HEK293T (cell line): ENCODE measurements at regions not wholly inside any gene's neighbourhood (a gene's known extent, or its start where the extent isn't known, plus 50 kb on each side); places are given as distances from the start of the nearest gene placed in this dataset.

Source experiments
- ARNT ChIP-seq: fragments of 450-650 bp; IDR thresholded peaks from 2 replicates; pipeline ENCODE4 v1.6.1; 2017; ENCODE audit warnings: mild to moderate bottlenecking
- BHLHE40 ChIP-seq: fragments of 450-650 bp; IDR thresholded peaks from 2 replicates; pipeline ENCODE4 v1.6.1; 2016; ENCODE audit warnings: mild to moderate bottlenecking, moderate library complexity, borderline replicate concordance
- CTBP1 ChIP-seq: fragments of 450-650 bp; IDR thresholded peaks from 2 replicates; pipeline ENCODE4 v1.6.1; 2016; ENCODE audit warnings: borderline replicate concordance
- ELF4 ChIP-seq: fragments of 450-650 bp; IDR thresholded peaks from 2 replicates; pipeline ENCODE4 v1.6.1; 2017; ENCODE audit warnings: antibody characterized with exemption
- FOXA1 ChIP-seq: fragments of 450-650 bp; IDR thresholded peaks from 2 replicates; pipeline ENCODE4 v1.6.1; 2016; ENCODE audit warnings: mild to moderate bottlenecking
- FOXK2 ChIP-seq: fragments of 450-650 bp; IDR thresholded peaks from 2 replicates; pipeline ENCODE4 v1.6.1; 2016; ENCODE audit warnings: mild to moderate bottlenecking
- FOXM1 ChIP-seq: fragments of 450-650 bp; IDR thresholded peaks from 2 replicates; pipeline ENCODE4 v1.6.1; 2017; ENCODE audit warnings: mild to moderate bottlenecking, borderline replicate concordance
- HDGF ChIP-seq: fragments of 450-650 bp; IDR thresholded peaks from 2 replicates; pipeline ENCODE4 v1.6.1; 2017; ENCODE audit warnings: antibody characterized with exemption, borderline replicate concordance
- L3MBTL2 ChIP-seq: fragments of 450-650 bp; conservative IDR thresholded peaks from 2 replicates; pipeline ENCODE4 v1.6.1; 2016; ENCODE audit warnings: mild to moderate bottlenecking
- LEF1 ChIP-seq: fragments of 450-650 bp; IDR thresholded peaks from 2 replicates; pipeline ENCODE4 v1.6.1; 2017; ENCODE audit warnings: mild to moderate bottlenecking, borderline replicate concordance
- PKNOX1 ChIP-seq: fragments of 450-650 bp; IDR thresholded peaks from 2 replicates; pipeline ENCODE4 v1.6.1; 2016
- SP1 ChIP-seq: fragments of 450-650 bp; IDR thresholded peaks from 2 replicates; pipeline ENCODE4 v1.6.1; 2017
- SUZ12 ChIP-seq: fragments of 450-650 bp; IDR thresholded peaks from 2 replicates; pipeline ENCODE4 v1.6.1; 2016; ENCODE audit warnings: mild to moderate bottlenecking
- ZNF384 ChIP-seq: fragments of 450-650 bp; IDR thresholded peaks from 2 replicates; pipeline ENCODE4 v1.6.1; 2016

DNA sequence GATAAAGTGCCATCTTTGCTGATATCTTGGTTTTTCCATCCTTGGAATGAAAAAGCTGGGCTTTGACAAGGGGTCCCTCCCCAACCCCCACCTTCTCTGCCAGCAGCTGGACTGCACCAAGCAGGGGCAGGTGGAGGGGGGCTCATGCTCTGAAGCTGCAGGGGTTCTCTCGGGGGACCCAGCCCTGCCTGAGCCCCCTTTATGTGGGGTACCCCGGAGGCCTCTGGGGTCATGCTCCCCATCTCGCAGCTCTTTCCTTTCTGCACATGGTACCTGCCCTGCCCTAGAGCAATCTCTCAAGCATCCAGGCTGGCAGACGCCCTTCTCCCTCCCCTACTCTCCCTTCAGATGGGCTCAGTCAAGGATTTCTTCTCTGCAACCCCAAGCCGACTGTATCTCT lies 146.7 kb upstream of the PTPN1 start:
- TF ChIP-seq PKNOX1 (no peak), ARNT (no peak), SP1 (no peak), LEF1 (no peak), ELF4 (no peak), CTBP1 (no peak), FOXA1 (no peak), L3MBTL2 (no peak), BHLHE40 (no peak), FOXM1 (no peak), HDGF (no peak), ZNF384 (no peak), FOXK2 (no peak), SUZ12 (no peak)
